Activated CD4-positive, alpha-beta T cell treated with anti-CD3 and anti-CD28 coated beads, Interleukin-2, amount 10 ng/mL, durations not matched to agents 7 days and 5 days (primary cell): ENCODE measurements at regions not wholly inside any gene's neighbourhood (a gene's known extent, or its start where the extent isn't known, plus 50 kb on each side); places are given as distances from the start of the nearest gene placed in this dataset.

Experiments used
- CTCF ChIA-PET: fragments of 350-600 bp; sonication (Branson Sonifier 250); formaldehyde crosslinking; loops from one replicate; lab custom pipeline; 2021; ENCODE audit warnings: antibody characterized with exemption; lab: Charles Lee
- POLR2A ChIA-PET: fragments of 350-600 bp; sonication (Branson Sonifier 250); formaldehyde crosslinking; loops from one replicate; lab custom pipeline; 2021; ENCODE audit warnings: antibody characterized with exemption; lab: Charles Lee
- DNase-seq: peaks from one replicate; pipeline ENCODE4 v3.0.0-alpha.2; 2020
- H3K27ac Mint-ChIP-seq: one replicate; pipeline ENCODE4 v1.8.0; 2021; ENCODE audit warnings: mild to moderate bottlenecking, moderate library complexity, mixed read lengths
- H3K27me3 Mint-ChIP-seq: one replicate; pipeline ENCODE4 v1.8.0; 2021; ENCODE audit warnings: mixed read lengths
- H3K36me3 Mint-ChIP-seq: one replicate; pipeline ENCODE4 v1.8.0; 2021; ENCODE audit warnings: low read depth, mixed read lengths
- H3K4me1 Mint-ChIP-seq: one replicate; pipeline ENCODE4 v1.8.0; 2021; ENCODE audit warnings: mixed read lengths
- H3K4me3 Mint-ChIP-seq: one replicate; pipeline ENCODE4 v1.8.0; 2021; ENCODE audit warnings: mild to moderate bottlenecking, moderate library complexity, mixed read lengths
- H3K9me3 Mint-ChIP-seq: one replicate; pipeline ENCODE4 v1.8.0; 2021; ENCODE audit warnings: mixed read lengths

GRCh38 chr3:13696699-13697098, 147.8 kb downstream of the FBLN2 start:
- H3K4me1 Mint-ChIP-seq, result no peaks in the 10 kb centered on the region
- H3K27me3 Mint-ChIP-seq, result no peaks in the 10 kb centered on the region
- no peak overlapping the region for H3K4me3 Mint-ChIP-seq
- no peak for DNase-seq
- POLR2A ChIA-PET, result no interaction called here
- H3K9me3 Mint-ChIP-seq, result no peaks in the 10 kb centered on the region
- no peaks in the 10 kb centered on the region for H3K36me3 Mint-ChIP-seq
- CTCF ChIA-PET, result no interaction called here
- no peak overlapping the region for H3K27ac Mint-ChIP-seq

- CTCF ChIA-PET, result no interaction called here
- no peaks in the 10 kb centered on the region for H3K27me3 Mint-ChIP-seq
- POLR2A ChIA-PET, result no interaction called here
Measured at GRCh38 chr3:13693441-13693840, 144.5 kb downstream of the FBLN2 start.

GRCh38 chr3:13690636-13691035, 141.7 kb downstream of the FBLN2 start:
- Mint-ChIP-seq H3K36me3 (no peaks in the 10 kb centered on the region), H3K27ac (no peak overlapping the region), H3K27me3 (no peaks in the 10 kb centered on the region), H3K4me3 (no peak overlapping the region), H3K9me3 (no peaks in the 10 kb centered on the region), H3K4me1 (no peaks in the 10 kb centered on the region)
- no peak for DNase-seq
- ChIA-PET POLR2A (no interaction called here), CTCF (no interaction called here)

More at GRCh38 chr3:13693441-13693840, 144.5 kb downstream of the FBLN2 start:
- no peak overlapping the region for H3K27ac Mint-ChIP-seq
- no peak overlapping the region for H3K4me3 Mint-ChIP-seq
- no peaks in the 10 kb centered on the region for H3K4me1 Mint-ChIP-seq
- DNase-seq, result no peak
- H3K36me3 Mint-ChIP-seq, result no peaks in the 10 kb centered on the region
- no peaks in the 10 kb centered on the region for H3K9me3 Mint-ChIP-seq

- Mint-ChIP-seq H3K9me3 (no peaks in the 10 kb centered on the region), H3K4me3 (no peak overlapping the region), H3K27me3 (no peaks in the 10 kb centered on the region), H3K27ac (no peak overlapping the region), H3K4me1 (no peaks in the 10 kb centered on the region), H3K36me3 (no peaks in the 10 kb centered on the region)
- ChIA-PET CTCF (no interaction called here), POLR2A (interaction anchor here (0.6 kb wide), 1 partner anchor 78 kb away, joined by 4 read pairs; no protein-coding TSS in a partner anchor)
- no peak for DNase-seq
Measured at GRCh38 chr3:13689373-13690260, 140.7 kb downstream of the FBLN2 start.

- no peaks in the 10 kb centered on the region for H3K27me3 Mint-ChIP-seq
- no peaks in the 10 kb centered on the region for H3K36me3 Mint-ChIP-seq
- H3K4me3 Mint-ChIP-seq, result no peak overlapping the region
- CTCF ChIA-PET, result interaction anchor here (0.6 kb wide), 1 partner anchor 909 kb away, joined by 3 read pairs; no protein-coding TSS in a partner anchor
- H3K4me1 Mint-ChIP-seq, result no peaks in the 10 kb centered on the region
- H3K27ac Mint-ChIP-seq, result no peak overlapping the region
- H3K9me3 Mint-ChIP-seq, result no peaks in the 10 kb centered on the region
- DNase-seq, result no peak
- POLR2A ChIA-PET, result interaction anchor here (0.6 kb wide), 1 partner anchor 77 kb away, joined by 4 read pairs; no protein-coding TSS in a partner anchor
Measured at GRCh38 chr3:13688824-13689223, 139.9 kb downstream of the FBLN2 start.

GRCh38 chr3:13688034-13688433, 139.1 kb downstream of the FBLN2 start:
- Mint-ChIP-seq H3K27me3 (no peaks in the 10 kb centered on the region), H3K4me3 (no peak overlapping the region), H3K27ac (no peak overlapping the region), H3K9me3 (no peaks in the 10 kb centered on the region), H3K36me3 (no peaks in the 10 kb centered on the region), H3K4me1 (no peaks in the 10 kb centered on the region)
- CTCF ChIA-PET, result no interaction called here
- DNase-seq, result no peak
- POLR2A ChIA-PET, result no interaction called here
